ENCODE measurements at regions not wholly inside any gene's neighbourhood (a gene's known extent, or its start where the extent isn't known, plus 50 kb on each side); places are given as distances from the start of the nearest gene placed in this dataset.
"Not testable (repeated sequence)": the region's sequence is repeated elsewhere in the genome, so short reads cannot be mapped to it uniquely, and the experiment has no call there.

DNA sequence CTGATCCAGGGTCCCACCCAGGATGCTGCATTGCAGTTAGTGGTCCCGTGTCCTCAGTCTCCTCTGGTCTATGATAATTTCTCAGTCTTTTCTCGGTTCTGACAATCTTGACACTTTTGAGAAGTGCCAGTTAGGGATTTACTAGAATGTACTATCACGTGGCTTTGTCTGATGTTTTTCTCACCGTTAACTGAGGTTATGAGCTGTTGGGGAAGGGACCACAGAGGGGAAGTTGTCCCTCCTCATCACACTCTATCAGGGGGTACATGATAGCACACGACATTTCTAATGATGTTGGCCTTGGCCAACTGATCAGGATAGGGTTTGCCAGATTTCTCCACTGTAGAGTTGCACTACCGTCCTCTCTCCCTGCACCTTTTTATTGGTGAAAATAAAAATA lies 250.9 kb upstream of the SDK2 start:
- DNase-seq (ENCODE audit: low spot score) = no peak

DNA sequence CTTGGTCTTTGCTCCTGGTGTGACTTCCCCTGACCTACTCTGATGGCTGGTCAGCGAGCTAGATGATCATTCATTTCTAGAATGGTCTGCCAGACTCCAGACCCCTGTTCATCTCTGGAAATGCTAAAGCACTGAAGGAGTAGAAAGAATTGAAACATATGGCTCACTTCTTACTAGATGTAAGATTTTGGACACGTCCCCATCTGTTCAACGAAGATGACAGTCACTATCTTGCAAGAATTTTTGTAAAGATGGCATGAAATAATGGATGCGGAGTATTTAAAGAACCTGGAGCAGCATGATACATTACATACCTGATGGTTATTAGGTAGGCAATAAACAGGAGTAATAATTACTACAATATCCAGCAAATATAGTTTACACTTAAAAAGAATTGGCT lies 252.7 kb upstream of the SDK2 start:
- no peak for DNase-seq (ENCODE audit: low spot score)

DNA sequence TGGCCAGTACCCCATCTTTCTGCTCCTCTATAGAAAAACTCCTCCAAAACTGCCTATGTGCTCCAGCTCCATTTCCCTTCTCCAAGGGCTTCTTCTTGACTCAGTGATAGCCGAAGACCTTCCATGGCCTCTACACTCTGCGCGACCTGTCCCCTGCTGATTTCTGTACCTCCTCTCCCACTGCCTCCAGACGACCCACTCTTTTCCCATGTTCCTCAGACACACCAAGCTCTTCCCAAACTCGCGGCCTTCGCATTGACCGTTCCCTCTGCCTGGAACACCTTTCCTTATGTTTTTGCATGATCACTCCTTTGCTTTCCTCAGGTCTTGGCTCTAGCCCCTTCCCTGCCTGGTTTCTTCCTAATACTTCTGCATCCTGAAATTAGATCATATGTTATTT lies 255.6 kb upstream of the SDK2 start:
- no peak for DNase-seq (ENCODE audit: low spot score)

DNA sequence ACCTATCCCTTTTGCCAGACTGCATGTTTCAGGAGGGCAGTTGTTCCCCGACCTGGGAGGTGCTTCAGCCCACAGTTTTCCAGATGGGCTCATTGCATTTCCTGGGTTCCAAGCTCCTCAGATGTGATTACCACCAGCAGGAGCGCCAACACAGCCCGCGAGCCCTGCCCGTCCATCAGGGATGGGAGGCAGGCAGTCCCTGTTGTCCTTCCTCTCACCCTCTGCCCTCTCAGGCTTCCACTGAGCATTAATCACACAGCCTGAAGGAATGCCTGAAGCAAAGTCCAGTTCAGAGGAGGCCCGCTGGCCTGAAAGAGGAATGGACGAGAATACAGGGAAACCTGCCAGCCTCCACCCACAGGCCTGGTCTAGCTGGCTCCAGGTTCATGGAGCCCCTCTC lies 256.3 kb upstream of the SDK2 start:
- no peak for DNase-seq (ENCODE audit: low spot score)

DNA sequence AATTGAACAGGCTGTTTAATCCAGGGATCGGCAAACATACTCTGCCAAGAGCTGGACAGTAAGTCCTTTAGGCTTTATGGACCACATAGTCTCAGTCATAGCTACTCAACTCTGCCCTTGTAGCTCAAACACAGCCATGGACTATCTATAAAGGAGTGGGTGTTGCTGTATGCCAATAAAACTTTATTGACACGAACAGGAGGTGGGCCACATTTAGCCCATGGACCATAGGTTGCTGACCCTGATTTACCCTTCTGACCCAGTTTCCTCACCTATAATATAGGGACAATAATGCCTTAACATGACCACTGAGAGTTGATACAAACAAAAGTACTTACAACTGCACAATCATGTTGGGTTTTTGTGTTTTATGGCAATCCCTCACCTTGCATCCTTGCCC lies 257.0 kb upstream of the SDK2 start:
- no peak for DNase-seq (ENCODE audit: low spot score)

DNA sequence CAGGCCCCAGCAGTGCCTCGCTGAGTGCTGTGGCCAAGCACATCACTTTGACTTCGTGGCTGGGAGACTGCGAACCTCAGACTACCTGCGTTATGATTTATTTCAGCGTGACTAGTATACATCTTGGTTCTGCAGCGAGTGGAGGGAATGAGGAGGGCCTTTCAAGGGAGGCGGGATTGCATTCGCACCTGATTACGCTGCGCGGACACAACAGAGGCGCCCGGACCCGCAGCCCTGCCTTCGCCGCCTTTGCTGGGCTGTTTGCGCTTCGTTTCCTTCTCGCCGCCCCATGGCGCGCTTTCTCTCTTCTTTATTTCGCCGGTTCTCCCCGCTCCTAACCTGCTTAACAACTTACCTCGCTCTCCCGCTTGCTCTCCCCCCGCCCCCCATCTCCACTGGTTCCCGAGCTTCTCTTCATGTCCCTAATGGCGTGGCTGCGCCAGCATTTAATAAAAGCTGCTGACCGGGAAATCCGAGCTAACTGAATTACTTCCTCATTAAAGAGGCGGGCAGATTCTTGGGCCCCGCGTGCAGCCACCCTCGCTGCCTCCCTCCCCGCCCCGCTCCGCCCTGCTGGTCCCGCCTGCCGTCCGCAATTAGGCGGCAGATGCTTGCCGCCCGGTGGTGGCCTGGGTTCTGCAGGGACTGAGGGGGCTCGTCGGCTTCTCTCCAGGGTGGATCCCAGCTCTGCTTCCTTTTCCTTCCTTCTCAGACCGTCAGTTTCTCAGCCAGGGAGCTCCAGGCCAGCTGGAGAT lies 257.6 kb upstream of the SDK2 start:
- DNase-seq (ENCODE audit: low spot score) = peak; percentile 27

DNA sequence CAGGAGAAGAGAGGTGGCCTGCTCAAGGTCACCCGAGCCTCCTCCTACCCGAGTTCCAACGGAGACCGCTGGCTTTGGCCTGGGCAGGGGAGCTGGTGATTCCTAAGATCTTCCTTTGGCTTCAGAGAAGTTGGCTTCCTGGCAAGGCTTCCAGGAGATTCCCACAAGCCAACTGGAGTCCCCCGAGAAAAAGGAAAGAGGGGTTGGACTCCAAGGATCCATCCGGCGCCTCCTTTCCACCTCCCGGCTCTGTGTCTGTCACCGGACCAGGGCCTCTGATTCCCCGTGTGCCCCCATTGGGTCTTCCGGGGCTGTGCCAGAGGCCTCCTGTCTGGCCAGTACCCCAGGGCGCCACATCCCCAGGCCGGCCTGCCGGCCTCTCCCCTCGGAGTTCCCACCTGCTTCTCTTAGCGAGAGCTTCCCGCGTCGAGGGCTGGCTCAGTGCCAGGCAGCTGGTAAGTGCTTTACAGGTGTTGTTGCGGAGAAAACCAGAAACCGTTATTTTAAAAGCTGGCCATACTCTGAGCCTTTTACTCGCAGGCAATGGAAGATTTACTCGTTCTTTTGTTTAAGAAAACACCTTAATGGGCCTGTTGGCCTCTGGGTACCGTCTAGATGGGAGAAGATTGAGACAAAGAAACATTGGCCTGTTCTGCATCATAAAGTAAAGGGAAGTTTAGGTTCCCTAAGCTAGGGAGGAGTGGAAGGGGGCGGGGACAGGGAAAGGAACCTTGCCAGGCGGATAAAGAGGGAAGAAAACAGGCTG lies 258.4 kb upstream of the SDK2 start:
- no peak for DNase-seq (ENCODE audit: low spot score)

DNA sequence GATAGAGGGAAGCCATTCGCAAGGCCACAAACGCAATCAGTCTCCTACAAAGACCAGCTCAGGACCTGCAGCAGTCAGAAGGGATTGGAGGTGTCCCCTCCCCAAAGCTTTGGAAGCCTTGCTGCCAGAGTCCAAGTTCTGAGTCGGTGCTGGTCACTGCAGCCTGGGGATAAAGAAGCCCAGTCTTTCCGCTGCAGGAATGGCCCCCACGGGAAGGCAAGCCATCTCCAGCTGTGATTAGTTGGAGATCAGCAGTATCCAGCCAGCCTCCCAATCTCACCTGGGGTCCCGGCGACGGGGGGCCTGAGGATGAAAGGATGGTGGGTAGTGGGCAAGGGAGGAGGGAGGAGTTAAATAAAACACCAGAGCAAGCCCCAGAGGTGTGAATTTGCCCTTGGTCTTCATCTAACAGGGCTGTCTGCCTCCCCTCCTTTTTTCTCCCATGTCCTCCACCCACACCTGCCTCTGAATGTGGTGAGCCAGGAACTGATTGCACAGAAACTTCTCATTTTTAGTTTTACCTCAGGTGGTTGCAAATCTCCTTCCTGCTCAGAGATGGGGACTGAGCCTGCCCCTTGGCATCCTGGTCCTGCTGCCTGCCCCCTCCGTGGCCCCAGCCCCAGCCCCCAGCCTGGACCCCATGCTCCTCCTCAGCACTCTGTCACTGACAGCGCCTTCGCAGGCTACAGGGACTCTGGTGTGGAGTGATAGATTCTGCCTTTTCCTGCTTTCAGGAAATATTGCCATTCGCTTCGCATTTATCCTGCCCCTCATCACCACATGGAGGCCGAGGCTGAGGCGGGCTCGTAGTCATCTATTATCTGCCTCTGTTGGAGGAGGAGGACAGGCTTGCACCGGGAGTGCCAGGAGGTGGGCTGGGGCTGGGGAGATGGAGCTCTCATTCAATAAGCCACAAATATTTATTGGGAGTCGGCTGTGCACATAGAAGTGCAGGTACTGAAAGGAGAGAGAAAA lies 262.9 kb upstream of the SDK2 start:
- no peak for DNase-seq (ENCODE audit: low spot score)

DNA sequence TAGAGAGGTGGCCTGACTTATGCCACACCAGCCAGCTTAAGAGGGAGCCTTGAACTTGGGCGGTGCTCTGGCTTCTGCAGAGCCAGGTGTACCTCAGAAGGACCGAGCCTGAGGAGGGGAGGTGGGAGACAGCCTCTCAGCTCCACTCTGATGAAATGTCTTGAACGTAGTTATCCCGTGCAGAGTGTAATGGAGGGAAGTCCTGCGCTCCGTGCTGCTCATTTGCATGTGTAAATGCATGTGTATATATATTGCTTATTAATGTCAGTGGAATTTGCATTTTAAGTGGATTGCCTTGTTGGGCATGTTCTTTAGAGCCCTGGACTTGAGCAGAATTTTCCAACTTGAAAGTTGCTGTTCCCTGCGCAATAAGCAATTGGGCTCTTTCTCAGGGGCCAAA lies 264.9 kb upstream of the SDK2 start:
- no peak for DNase-seq (ENCODE audit: low spot score)

DNA sequence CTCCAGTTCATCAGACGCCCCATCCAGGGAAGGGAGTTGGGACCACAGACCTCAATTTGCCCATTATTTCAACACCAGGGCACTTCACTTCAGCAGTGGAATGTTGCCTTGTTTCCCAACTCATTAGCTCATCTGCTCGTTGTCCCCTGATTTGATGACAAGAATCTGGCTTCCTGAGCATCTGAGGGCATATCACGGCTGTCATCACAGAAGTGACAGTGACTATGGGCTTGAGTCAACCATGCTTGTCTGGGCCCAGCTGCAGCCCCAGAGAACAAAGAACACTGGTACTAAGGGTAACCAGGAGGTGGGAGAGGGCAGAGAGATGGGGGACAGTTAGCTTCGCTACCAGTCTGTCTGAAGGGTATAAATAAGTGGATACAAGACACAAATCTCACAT lies 266.0 kb upstream of the SDK2 start:
- DNase-seq (ENCODE audit: low spot score) = no peak

DNA sequence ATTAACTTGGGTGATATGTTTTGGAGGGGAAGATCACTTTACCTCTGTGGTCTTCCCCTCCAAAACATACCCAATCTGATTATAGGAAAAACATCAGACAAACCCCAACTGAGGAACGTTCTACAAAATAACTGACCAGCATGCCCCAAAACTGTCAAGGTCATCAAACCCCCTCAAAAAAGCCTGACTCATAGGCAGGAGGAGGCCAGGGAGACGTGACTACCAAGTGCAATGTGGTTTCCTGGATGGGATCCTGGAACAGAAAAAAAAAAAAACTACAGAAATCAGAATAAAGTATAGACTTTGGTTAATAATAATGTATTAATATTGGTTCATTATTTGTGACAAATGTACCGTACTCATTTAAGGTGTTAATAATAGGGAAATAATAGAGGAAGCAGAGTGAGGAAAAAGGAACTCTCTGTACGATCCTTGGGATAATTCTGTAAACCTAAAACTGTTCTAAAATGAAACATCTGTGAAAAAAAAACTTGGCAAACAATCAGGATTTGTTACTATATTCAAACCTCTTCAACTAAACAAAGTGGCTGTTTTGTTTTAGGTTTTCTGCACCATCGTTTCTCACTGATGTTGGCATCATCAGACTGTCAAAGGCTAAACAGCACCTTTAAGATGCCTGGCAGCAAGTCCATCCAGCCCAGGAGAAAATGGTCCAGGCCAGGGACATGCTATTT lies 266.7 kb upstream of the SDK2 start:
- no peak for DNase-seq (ENCODE audit: low spot score)

DNA sequence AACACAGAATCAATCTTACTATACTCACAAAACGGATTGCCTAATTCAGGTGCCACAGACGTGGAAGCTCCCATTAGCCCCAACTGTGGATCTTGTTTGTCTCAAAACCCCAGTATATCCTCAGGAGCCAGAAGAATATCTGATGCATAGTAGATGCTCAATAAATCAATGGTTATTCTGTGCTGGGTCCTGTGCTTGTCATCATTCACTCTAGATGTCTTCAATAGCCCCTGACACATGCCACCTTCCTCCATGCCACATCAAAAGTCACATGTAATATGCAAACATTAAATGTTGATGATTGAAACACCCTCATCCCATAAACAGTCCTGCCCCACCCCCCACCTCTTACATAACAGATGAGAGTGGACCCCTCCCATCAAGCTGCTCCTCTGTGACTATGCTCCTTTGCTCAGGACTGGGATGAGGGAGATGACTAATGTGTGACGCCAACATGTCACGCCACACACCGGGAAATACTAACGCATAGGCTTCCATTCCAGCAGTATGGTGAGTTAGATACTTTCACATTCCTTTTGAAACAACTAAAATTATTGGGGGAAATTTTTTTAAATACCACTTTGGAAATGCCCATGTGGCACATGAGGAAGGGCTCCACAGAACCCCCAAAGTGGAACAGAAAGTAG lies 267.6 kb upstream of the SDK2 start:
- DNase-seq (ENCODE audit: low spot score) = no peak

DNA sequence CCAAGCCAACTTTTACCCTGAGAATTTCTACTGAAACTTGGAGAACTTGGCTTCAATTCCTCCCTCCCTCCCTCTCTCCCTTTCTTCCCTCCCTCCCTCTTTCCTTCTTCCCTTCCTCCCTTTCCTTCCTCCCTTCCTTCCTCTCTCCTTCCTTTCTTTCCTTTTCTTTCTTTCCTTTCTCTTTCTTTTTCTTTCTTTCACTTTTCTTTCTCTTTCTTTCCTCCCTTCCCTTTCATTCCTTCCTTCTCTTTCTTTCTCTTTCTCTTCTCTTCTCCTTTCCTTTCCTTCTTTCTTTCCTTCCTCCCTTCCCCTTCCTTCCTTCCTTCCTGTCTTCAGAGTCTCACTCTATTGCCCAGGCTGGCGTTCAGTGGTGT lies 268.1 kb upstream of the SDK2 start:
- DNase-seq (ENCODE audit: low spot score) = no peak

DNA sequence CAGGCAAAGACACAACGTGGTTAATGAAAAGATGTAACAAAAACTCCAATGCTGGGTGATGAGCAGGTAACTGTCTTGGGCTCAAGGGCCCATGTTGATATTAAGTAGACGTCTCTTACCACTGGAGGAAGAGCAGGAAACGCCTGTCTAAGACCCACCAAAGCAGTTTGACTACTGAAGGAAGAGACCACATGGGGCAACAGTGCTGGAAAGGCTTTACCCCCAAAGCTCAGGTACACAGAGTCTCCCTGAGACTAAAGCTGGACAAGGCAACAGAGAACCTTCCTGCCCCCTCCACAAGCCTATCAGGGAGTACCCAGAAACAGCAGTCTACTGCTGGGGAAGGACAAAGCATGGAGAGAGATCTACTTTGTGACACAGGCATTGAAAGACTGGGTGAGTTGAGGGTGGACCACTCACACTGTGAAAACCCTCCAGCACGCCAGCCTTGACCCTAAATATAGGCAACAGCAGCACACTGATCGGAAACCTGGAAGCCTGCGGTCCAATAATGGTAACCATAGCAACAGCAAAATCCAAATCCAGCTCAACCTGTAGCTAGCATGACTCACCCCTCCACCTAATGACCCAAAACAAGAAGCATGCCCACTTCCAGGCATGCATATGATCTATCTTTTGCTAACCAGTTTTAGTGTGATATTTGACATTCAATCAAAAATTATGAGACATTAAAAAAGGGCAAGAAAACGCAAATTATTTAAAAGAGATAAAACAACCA lies 270.5 kb upstream of the SDK2 start:
- no peak for DNase-seq (ENCODE audit: low spot score)

DNA sequence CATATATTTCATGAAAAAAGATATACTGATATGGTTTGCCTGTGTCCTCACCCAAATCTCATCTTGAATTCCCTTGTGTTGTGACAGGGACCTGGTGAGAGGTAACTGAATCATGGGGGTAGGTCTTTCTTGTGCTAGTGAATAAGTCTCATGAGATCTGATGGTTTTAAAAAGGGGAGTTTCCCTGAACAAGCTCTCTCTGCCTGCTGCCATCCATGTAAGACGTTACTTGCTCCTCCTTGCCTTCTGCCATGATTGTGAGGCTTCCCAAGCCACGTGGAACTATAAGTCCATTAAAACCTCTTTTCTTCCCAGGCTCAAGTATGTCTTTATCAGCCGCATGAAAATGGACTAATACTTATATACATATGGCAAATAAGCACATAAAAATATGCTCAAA lies 274.8 kb upstream of the SDK2 start:
- DNase-seq (ENCODE audit: low spot score) = not testable (repeated sequence)

DNA sequence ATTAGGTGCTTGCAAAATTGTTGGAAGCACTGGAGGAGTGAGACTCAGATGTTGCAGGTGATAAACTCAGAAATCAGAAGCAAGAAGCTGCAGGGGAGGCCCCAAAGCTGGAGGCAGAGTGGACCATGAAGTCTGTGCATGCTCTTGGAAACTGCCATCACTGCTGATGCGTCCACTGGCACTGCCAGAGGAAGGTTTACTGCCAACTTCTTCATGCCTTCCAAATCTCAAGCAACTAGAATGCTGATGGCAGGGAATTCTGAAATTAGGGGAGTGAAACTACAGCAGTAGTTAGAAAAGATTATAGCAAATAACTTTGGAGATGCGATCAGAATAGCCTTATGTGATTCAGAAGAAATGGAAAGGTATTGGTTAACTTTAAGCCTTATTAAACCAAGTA lies 277.1 kb upstream of the SDK2 start:
- no peak for DNase-seq (ENCODE audit: low spot score)

DNA sequence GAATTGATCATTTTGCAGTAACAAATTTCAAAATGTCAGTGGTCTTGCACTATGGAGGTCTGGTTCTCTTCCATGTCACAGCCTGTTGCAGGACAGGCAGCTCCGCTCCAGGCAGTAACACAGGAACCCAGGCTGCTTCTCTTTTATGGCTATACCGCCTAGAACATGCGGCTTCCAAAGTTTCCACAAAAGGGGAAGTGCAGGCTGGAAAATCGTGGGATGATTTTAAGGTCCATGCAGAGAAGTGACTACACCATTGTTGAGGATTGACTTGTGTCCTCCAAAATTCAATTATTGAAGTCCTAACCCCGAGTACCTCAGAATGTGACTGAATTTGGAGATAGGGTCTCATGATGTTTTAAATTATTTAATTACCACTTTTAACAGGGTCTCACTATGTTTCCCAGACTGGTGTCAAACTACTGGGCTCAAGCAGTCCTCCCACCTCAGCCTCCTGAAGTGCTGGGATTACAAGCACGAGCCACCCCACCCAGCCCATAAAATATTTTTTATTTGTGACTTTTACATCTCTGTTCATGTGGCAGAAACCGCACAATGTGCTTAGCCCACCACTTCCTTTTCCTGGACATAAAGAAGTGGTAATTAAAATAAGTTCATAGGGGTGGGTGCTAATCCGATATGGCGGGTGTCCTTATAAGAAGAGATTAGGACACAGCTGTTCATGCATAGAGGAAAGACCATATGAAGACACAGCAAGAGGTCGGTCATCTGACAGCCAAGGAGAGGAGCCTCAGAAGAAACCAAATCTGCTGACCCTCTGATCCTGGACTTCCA lies 279.2 kb upstream of the RPL38 start:
- DNase-seq (ENCODE audit: low spot score) = no peak

DNA sequence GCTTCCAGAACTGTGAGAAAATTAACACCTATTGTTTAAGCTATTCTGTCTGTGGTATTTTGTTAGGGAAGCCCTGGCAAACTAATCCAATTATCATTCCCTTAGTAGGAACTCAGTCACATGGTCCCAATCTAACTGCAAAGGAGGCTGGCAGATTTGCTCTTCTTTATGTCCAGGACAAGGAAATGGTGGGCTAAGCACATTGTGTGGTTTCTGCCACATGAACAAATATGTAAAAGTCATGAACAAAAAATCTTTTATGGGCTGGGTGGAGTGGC lies 278.6 kb upstream of the RPL38 start:
- no peak for DNase-seq (ENCODE audit: low spot score)

DNA sequence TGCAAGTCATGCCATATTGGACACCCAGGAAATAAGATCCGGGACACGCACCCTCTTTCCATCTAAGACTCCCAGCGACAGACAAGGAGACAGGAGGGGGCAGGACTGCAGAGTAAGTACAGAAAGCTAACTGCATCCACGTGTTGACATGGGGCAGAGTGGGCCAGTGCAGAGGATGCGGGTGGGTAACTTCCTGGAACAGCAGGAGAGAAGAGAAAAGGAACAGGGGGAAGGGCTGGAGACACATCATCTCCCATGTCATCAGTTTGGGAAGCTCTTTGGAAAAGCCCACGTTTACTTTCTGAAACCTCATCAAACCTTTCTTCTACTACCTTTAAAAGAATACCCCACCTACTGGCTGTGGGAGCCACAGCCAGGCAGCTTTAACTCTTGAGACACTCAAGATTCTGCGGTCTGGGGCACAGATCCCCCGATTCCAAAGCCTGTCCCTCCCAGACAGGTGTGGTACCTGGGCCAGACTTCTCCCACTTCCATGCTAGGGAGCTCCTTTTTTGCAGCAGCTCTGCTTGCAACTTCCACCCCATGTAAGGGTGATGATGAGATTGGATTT lies 273.5 kb upstream of the RPL38 start:
- DNase-seq (ENCODE audit: low spot score) = no peak

DNA sequence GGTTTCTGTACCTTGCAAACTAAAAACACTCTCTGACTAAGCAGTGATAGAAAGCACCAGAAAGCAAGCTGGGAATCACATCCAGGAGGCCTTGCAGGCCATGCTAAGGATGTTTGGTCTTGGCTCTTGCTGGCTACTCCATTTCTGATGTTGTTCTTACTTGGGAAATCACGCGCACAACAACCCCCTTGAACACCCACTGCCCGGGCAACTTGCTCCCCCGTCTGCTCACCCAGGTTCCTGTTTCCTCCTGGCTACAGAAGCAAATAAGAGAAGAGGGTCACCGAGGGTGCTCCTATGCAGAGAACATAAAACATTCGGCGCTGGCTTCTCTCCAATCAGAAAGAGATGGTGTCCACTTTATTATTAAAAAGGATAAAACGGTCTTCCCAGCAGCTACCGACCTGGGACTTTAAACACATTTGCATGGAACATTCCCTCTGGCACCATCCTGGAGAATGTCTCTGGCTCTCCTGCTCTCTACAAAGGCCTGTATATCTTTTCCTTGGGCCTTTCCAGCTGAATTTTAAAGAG lies 271.2 kb upstream of the RPL38 start:
- DNase-seq (ENCODE audit: low spot score) = no peak
